Loucy (cell line): ENCODE measurements at regions not wholly inside any gene's neighbourhood (a gene's known extent, or its start where the extent isn't known, plus 50 kb on each side); places are given as distances from the start of the nearest gene placed in this dataset.
A peak's percentile ranks its signal among the peaks of the same experiment; 100 is the strongest.

Source experiments
- H2AFZ ChIP-seq: fragments of 200-600 bp; sonication (generic); 2 replicates; pipeline ENCODE4 v1.6.0; 2016; ENCODE audit warnings: antibody characterized with exemption, mild to moderate bottlenecking, low read length, moderate library complexity
- H3F3A ChIP-seq: fragments of 200-600 bp; 2 replicates; pipeline ENCODE4 v1.6.0; 2016; ENCODE audit warnings: antibody characterized with exemption, low read depth, mild to moderate bottlenecking
- H3K27me3 ChIP-seq: fragments of 200-600 bp; sonication (generic); 2 replicates; pipeline ENCODE4 v1.6.1; 2014; ENCODE audit warnings: low read length, mild to moderate bottlenecking; ENCODE audit not compliant: insufficient read depth, poor library complexity, severe bottlenecking
- H3K36me3 ChIP-seq: fragments of 200-600 bp; sonication (generic); 2 replicates; pipeline ENCODE4 v1.6.1; 2016; ENCODE audit warnings: low read length; ENCODE audit not compliant: insufficient read depth
- H3K4me1 ChIP-seq: fragments of 200-600 bp; sonication (generic); 2 replicates; pipeline ENCODE4 v1.5.1; 2014; ENCODE audit warnings: low read length, mild to moderate bottlenecking; ENCODE audit not compliant: insufficient read depth, poor library complexity, severe bottlenecking
- H3K4me2 ChIP-seq: fragments of 200-600 bp; sonication (generic); 2 replicates; pipeline ENCODE4 v1.6.0; 2014; ENCODE audit warnings: antibody characterized with exemption, low read length, low read depth, mild to moderate bottlenecking; ENCODE audit not compliant: poor library complexity, severe bottlenecking
- H3K4me3 ChIP-seq: fragments of 200-600 bp; sonication (generic); 2 replicates; pipeline ENCODE4 v1.5.1; 2014; ENCODE audit warnings: low read length, mild to moderate bottlenecking, mixed read lengths; ENCODE audit not compliant: poor library complexity, severe bottlenecking
- H3K79me2 ChIP-seq: fragments of 200-600 bp; sonication (generic); 2 replicates; pipeline ENCODE4 v1.6.1; 2014; ENCODE audit warnings: low read length; ENCODE audit not compliant: insufficient read depth
- H3K9ac ChIP-seq: fragments of 200-600 bp; sonication (generic); 2 replicates; pipeline ENCODE4 v1.6.0; 2014; ENCODE audit warnings: mild to moderate bottlenecking, low read depth, low read length, moderate library complexity; ENCODE audit not compliant: poor library complexity, severe bottlenecking
- H3K9me2 ChIP-seq: fragments of 200-600 bp; sonication (generic); replicated peaks from 2 replicates; pipeline ENCODE4 v1.6.1; 2016; ENCODE audit warnings: low read depth, low read length, mixed read lengths
- H3K9me3 ChIP-seq: fragments of 200-600 bp; sonication (generic); 2 replicates; pipeline ENCODE4 v1.6.1; 2014; ENCODE audit warnings: mild to moderate bottlenecking, antibody characterized with exemption, low read length, low read depth; ENCODE audit not compliant: insufficient read depth
- H4K20me1 ChIP-seq: fragments of 200-600 bp; sonication (generic); 2 replicates; pipeline ENCODE4 v1.6.0; 2014; ENCODE audit warnings: antibody characterized with exemption, low read length, mild to moderate bottlenecking; ENCODE audit not compliant: insufficient read depth, poor library complexity, severe bottlenecking
- CTCF ChIP-seq: fragments of 200-600 bp; sonication (generic); conservative IDR thresholded peaks from 2 replicates; pipeline ENCODE4 v1.5.1; 2014; ENCODE audit warnings: mild to moderate bottlenecking, antibody characterized with exemption, low read length
- EZH2phosphoT487 ChIP-seq: fragments of 200-600 bp; IDR thresholded peaks from 2 replicates; pipeline ENCODE4 v1.6.1; 2018; ENCODE audit warnings: antibody characterized with exemption, mild to moderate bottlenecking, moderate library complexity, borderline replicate concordance

- Histone ChIP-seq H3F3A (no peaks in the 10 kb centered on the region; the same call in 1 of the 2 replicates), H3K4me3 (no peak overlapping the region), H3K36me3 (no peaks in the 10 kb centered on the region), H2AFZ (no peak overlapping the region), H4K20me1 (no peaks in the 10 kb centered on the region), H3K4me2 (no peak overlapping the region), H3K79me2 (no peaks in the 10 kb centered on the region), H3K27me3 (no peaks in the 10 kb centered on the region), H3K9me3 (no peaks in the 10 kb centered on the region), H3K9me2 (no peaks in the 10 kb centered on the region), H3K9ac (no peak overlapping the region), H3K4me1 (peaks cover 17% of the 10 kb centered on the region)
- TF ChIP-seq EZH2phosphoT487 (no peak), CTCF (peak; percentile 66)
Observed at GRCh38 chr5:74943905-74944304, 77.7 kb upstream of the FAM169A start.

- no peaks in the 10 kb centered on the region for H3K9me2 ChIP-seq
- no peaks in the 10 kb centered on the region for H4K20me1 ChIP-seq
- no peaks in the 10 kb centered on the region for H3K79me2 ChIP-seq
- no peak overlapping the region for H3K4me2 ChIP-seq
- no peak overlapping the region for H3K4me3 ChIP-seq
- H3F3A ChIP-seq = no peaks in the 10 kb centered on the region; the same call in 1 of the 2 replicates
- peak overlapping the region; percentile 39; the same call in 1 of the 2 replicates for H2AFZ ChIP-seq
- no peak overlapping the region for H3K9ac ChIP-seq
- TF ChIP-seq EZH2phosphoT487 = no peak
- TF ChIP-seq CTCF = no peak
- peaks cover 24% of the 10 kb centered on the region for H3K4me1 ChIP-seq
- H3K9me3 ChIP-seq = no peaks in the 10 kb centered on the region
- no peaks in the 10 kb centered on the region for H3K27me3 ChIP-seq
- H3K36me3 ChIP-seq = no peaks in the 10 kb centered on the region
Observed at GRCh38 chr5:74942622-74943286, 76.6 kb upstream of the FAM169A start.

GRCh38 chr5:74940782-74941353 is 74.7 kb upstream of the FAM169A start:
- H3K9ac ChIP-seq = no peak overlapping the region
- no peaks in the 10 kb centered on the region for H3K27me3 ChIP-seq
- peaks cover 37% of the 10 kb centered on the region for H3K4me1 ChIP-seq
- no peaks in the 10 kb centered on the region for H3K79me2 ChIP-seq
- H3K4me3 ChIP-seq = no peak overlapping the region
- no peak for TF ChIP-seq EZH2phosphoT487
- no peak for TF ChIP-seq CTCF
- no peaks in the 10 kb centered on the region for H3K36me3 ChIP-seq
- H3K9me3 ChIP-seq = no peaks in the 10 kb centered on the region
- H3K4me2 ChIP-seq = no peak overlapping the region
- peaks cover 6% of the 10 kb centered on the region; the same call in 1 of the 2 replicates for H3F3A ChIP-seq
- H3K9me2 ChIP-seq = no peaks in the 10 kb centered on the region
- no peak overlapping the region for H2AFZ ChIP-seq
- H4K20me1 ChIP-seq = no peaks in the 10 kb centered on the region
